ENCODE measurements at regions not wholly inside any gene's neighbourhood (a gene's known extent, or its start where the extent isn't known, plus 50 kb on each side); places are given as distances from the start of the nearest gene placed in this dataset.

DNA sequence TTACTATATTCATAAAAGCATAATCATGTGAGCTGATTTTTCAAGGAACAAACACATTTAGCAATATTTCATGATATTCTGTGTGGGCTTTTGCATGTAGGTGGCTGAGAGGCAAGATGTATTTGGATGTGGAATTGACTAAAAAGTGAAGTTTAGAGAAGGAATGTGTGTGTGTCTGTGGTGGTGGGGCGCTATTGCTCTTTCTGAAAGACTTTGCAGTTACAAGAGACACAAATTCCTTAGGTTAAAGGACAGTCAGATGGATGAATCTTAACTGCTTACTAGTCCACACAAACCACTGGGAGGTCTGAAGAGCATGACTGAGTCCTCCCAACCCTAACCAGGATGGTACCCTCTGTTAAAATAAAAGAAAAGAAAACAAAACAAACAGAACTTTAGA lies 200.1 kb downstream of the SDHAF3 start:
- TF ChIP-seq EZH2 (IDR thresholded peaks at IDR 0.05; ENCODE audit: borderline replicate concordance), result no peak
- TF ChIP-seq, protein P1, sequence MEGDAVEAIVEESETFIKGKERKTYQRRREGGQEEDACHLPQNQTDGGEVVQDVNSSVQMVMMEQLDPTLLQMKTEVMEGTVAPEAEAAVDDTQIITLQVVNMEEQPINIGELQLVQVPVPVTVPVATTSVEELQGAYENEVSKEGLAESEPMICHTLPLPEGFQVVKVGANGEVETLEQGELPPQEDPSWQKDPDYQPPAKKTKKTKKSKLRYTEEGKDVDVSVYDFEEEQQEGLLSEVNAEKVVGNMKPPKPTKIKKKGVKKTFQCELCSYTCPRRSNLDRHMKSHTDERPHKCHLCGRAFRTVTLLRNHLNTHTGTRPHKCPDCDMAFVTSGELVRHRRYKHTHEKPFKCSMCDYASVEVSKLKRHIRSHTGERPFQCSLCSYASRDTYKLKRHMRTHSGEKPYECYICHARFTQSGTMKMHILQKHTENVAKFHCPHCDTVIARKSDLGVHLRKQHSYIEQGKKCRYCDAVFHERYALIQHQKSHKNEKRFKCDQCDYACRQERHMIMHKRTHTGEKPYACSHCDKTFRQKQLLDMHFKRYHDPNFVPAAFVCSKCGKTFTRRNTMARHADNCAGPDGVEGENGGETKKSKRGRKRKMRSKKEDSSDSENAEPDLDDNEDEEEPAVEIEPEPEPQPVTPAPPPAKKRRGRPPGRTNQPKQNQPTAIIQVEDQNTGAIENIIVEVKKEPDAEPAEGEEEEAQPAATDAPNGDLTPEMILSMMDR (IDR thresholded peaks at IDR 0.05; ENCODE audit: poor library complexity), result no peak

Measured in hepatocyte (in vitro differentiated cells).